ENCODE measurements at regions not wholly inside any gene's neighbourhood (a gene's known extent, or its start where the extent isn't known, plus 50 kb on each side); places are given as distances from the start of the nearest gene placed in this dataset.

GRCh38 chr19:30898353-30899103 is 450.7 kb downstream of the TSHZ3 start:
- DNase-seq (ENCODE audit: low spot score), result no peak

- DNase-seq (ENCODE audit: low spot score), result no peak
Observed at GRCh38 chr19:30897553-30897952, 451.7 kb downstream of the TSHZ3 start.

- DNase-seq (ENCODE audit: low spot score), result no peak
Observed at GRCh38 chr19:30897034-30897433, 452.2 kb downstream of the TSHZ3 start.

GRCh38 chr19:30896554-30896953 is 452.7 kb downstream of the TSHZ3 start:
- no peak for DNase-seq (ENCODE audit: low spot score)

- no peak for DNase-seq (ENCODE audit: low spot score)
Observed at GRCh38 chr19:30895946-30896345, 453.3 kb downstream of the TSHZ3 start.

- no peak for DNase-seq (ENCODE audit: low spot score)
Observed at GRCh38 chr19:30891051-30891450, 458.2 kb downstream of the TSHZ3 start.

GRCh38 chr19:30890033-30890432 is 459.2 kb downstream of the TSHZ3 start:
- DNase-seq (ENCODE audit: low spot score), result no peak

GRCh38 chr19:30888937-30889336 is 460.3 kb downstream of the TSHZ3 start:
- DNase-seq (ENCODE audit: low spot score), result no peak

GRCh38 chr19:30887042-30887441 is 462.2 kb downstream of the TSHZ3 start:
- DNase-seq (ENCODE audit: low spot score), result no peak

- no peak for DNase-seq (ENCODE audit: low spot score)
Observed at GRCh38 chr19:30886222-30886621, 463.0 kb downstream of the TSHZ3 start.

GRCh38 chr19:30884146-30884812 is 465.0 kb downstream of the TSHZ3 start:
- no peak for DNase-seq (ENCODE audit: low spot score)

- DNase-seq (ENCODE audit: low spot score), result no peak
Observed at GRCh38 chr19:30883071-30883470, 466.2 kb downstream of the TSHZ3 start.

- DNase-seq (ENCODE audit: low spot score), result no peak
Observed at GRCh38 chr19:30882411-30883005, 466.7 kb downstream of the TSHZ3 start.

- DNase-seq (ENCODE audit: low spot score), result no peak
Observed at GRCh38 chr19:30881930-30882329, 467.3 kb downstream of the TSHZ3 start.

GRCh38 chr19:30881281-30881680 is 468.0 kb downstream of the TSHZ3 start:
- no peak for DNase-seq (ENCODE audit: low spot score)

- no peak for DNase-seq (ENCODE audit: low spot score)
Observed at GRCh38 chr19:30880551-30880950, 468.7 kb downstream of the TSHZ3 start.

GRCh38 chr19:30880151-30880550 is 469.1 kb downstream of the TSHZ3 start:
- no peak for DNase-seq (ENCODE audit: low spot score)

- DNase-seq (ENCODE audit: low spot score), result no peak
Observed at GRCh38 chr19:30879736-30880135, 469.5 kb downstream of the TSHZ3 start.

- no peak for DNase-seq (ENCODE audit: low spot score)
Observed at GRCh38 chr19:30879225-30879624, 470.0 kb downstream of the TSHZ3 start.

- DNase-seq (ENCODE audit: low spot score), result no peak
Observed at GRCh38 chr19:30878495-30878894, 470.7 kb downstream of the TSHZ3 start.

GRCh38 chr19:30877661-30878113 is 471.5 kb downstream of the TSHZ3 start:
- no peak for DNase-seq (ENCODE audit: low spot score)

GRCh38 chr19:30873691-30874090 is 475.5 kb downstream of the TSHZ3 start:
- no peak for DNase-seq (ENCODE audit: low spot score)

GRCh38 chr19:30873003-30873402 is 476.2 kb downstream of the TSHZ3 start:
- no peak for DNase-seq (ENCODE audit: low spot score)
